ENCODE measurements at regions not wholly inside any gene's neighbourhood (a gene's known extent, or its start where the extent isn't known, plus 50 kb on each side); places are given as distances from the start of the nearest gene placed in this dataset.
A peak's percentile ranks its signal among the peaks of the same experiment; 100 is the strongest.

- Histone ChIP-seq H4K91ac (ENCODE audit: low read depth, low read length, poor library complexity) (no peak overlapping the region), H2BK15ac (ENCODE audit: low read length) (no peak overlapping the region), H2BK120ac (ENCODE audit: low read depth, low read length) (no peak overlapping the region), H4K8ac (ENCODE audit: low read depth, low read length) (no peak overlapping the region), H3K9ac (ENCODE audit: low read depth, low read length, poor library complexity) (no peak overlapping the region), H3K36me3 (replicated peaks in 1 of 2; ENCODE audit: control insufficient read depth in 2 of 2, insufficient read depth in 2 of 2, low read length in 2 of 2) (no peaks in the 10 kb centered on the region), H3K4ac (ENCODE audit: low read length) (no peak overlapping the region), H3K27ac (replicated peaks; ENCODE audit: low read length) (no peak overlapping the region), H3K9me3 (replicated peaks in 1 of 2; ENCODE audit: control insufficient read depth in 2 of 2, insufficient read depth in 1 of 2, low read depth in 1 of 2, low read length in 2 of 2) (no peaks in the 10 kb centered on the region), H3K23ac (ENCODE audit: low read depth, low read length, poor library complexity) (no peak overlapping the region), H3K18ac (ENCODE audit: low read length) (no peak overlapping the region), H3K14ac (ENCODE audit: low read length) (no peak overlapping the region), H3K27me3 (ENCODE audit: control insufficient read depth in 3 of 3, insufficient read depth in 3 of 3, low read depth in 1 of 3, low read length in 3 of 3) (no peaks in the 10 kb centered on the region), H2BK12ac (ENCODE audit: low read length) (no peak overlapping the region), H3K4me3 (ENCODE audit: low read length in 2 of 2) (no peak overlapping the region), H3K79me1 (ENCODE audit: low read depth, low read length) (no peaks in the 10 kb centered on the region), H2AFZ (ENCODE audit: low read length) (no peak overlapping the region), H2BK5ac (ENCODE audit: low read length) (no peak overlapping the region), H2AK5ac (ENCODE audit: low read depth, low read length) (no peak overlapping the region), H3K4me2 (ENCODE audit: insufficient read depth, low read length, poor library complexity, severe bottlenecking) (no peak overlapping the region), H3K4me1 (ENCODE audit: control insufficient read depth in 2 of 2, insufficient read depth in 1 of 2, low read depth in 1 of 2, low read length in 2 of 2) (no peaks in the 10 kb centered on the region)
- WGBS, 2 donors (ENCODE audit: extremely low coverage in 2 of 2, insufficient read length in 2 of 2, insufficient replicate concordance in 1 of 2), result no CpG with 5 or more reads among the region's 4 CpGs
- no peak for DNase-seq (ENCODE audit: low spot score)
Observed at GRCh38 chr5:116961021-116961420, 386.4 kb upstream of the SEMA6A start.

- Histone ChIP-seq H3K4me1 (ENCODE audit: control insufficient read depth in 2 of 2, insufficient read depth in 1 of 2, low read depth in 1 of 2, low read length in 2 of 2) (no peaks in the 10 kb centered on the region), H3K14ac (ENCODE audit: low read length) (no peak overlapping the region), H3K4me2 (ENCODE audit: insufficient read depth, low read length, poor library complexity, severe bottlenecking) (no peak overlapping the region), H3K18ac (ENCODE audit: low read length) (no peak overlapping the region), H3K4ac (ENCODE audit: low read length) (no peak overlapping the region), H4K91ac (ENCODE audit: low read depth, low read length, poor library complexity) (no peak overlapping the region), H2AK5ac (ENCODE audit: low read depth, low read length) (no peak overlapping the region), H2BK5ac (ENCODE audit: low read length) (no peak overlapping the region), H3K36me3 (replicated peaks in 1 of 2; ENCODE audit: control insufficient read depth in 2 of 2, insufficient read depth in 2 of 2, low read length in 2 of 2) (no peaks in the 10 kb centered on the region), H3K27me3 (ENCODE audit: control insufficient read depth in 3 of 3, insufficient read depth in 3 of 3, low read depth in 1 of 3, low read length in 3 of 3) (no peaks in the 10 kb centered on the region), H4K8ac (ENCODE audit: low read depth, low read length) (no peak overlapping the region), H2AFZ (ENCODE audit: low read length) (peak overlapping the region; percentile 64), H2BK12ac (ENCODE audit: low read length) (no peak overlapping the region), H3K79me1 (ENCODE audit: low read depth, low read length) (no peaks in the 10 kb centered on the region), H3K4me3 (ENCODE audit: low read length in 2 of 2) (no peak overlapping the region), H3K23ac (ENCODE audit: low read depth, low read length, poor library complexity) (no peak overlapping the region), H2BK15ac (ENCODE audit: low read length) (no peak overlapping the region), H3K9me3 (replicated peaks in 1 of 2; ENCODE audit: control insufficient read depth in 2 of 2, insufficient read depth in 1 of 2, low read depth in 1 of 2, low read length in 2 of 2) (no peaks in the 10 kb centered on the region), H3K9ac (ENCODE audit: low read depth, low read length, poor library complexity) (no peak overlapping the region), H3K27ac (replicated peaks; ENCODE audit: low read length) (no peak overlapping the region), H2BK120ac (ENCODE audit: low read depth, low read length) (no peak overlapping the region)
- no CpG with 5 or more reads among the region's 1 CpG for WGBS, 2 donors (ENCODE audit: extremely low coverage in 2 of 2, insufficient read length in 2 of 2, insufficient replicate concordance in 1 of 2)
- DNase-seq (ENCODE audit: low spot score), result no peak
Observed at GRCh38 chr5:116959843-116960242, 385.2 kb upstream of the SEMA6A start.

GRCh38 chr5:116953251-116953930, 378.8 kb upstream of the SEMA6A start:
- Histone ChIP-seq H3K23ac (ENCODE audit: low read depth, low read length, poor library complexity) (no peak overlapping the region), H2BK15ac (ENCODE audit: low read length) (no peak overlapping the region), H3K9ac (ENCODE audit: low read depth, low read length, poor library complexity) (no peak overlapping the region), H2BK12ac (ENCODE audit: low read length) (no peak overlapping the region), H3K18ac (ENCODE audit: low read length) (no peak overlapping the region), H3K4me1 (ENCODE audit: control insufficient read depth in 2 of 2, insufficient read depth in 1 of 2, low read depth in 1 of 2, low read length in 2 of 2) (peaks cover 0 to 17% of the 10 kb centered on the region in 2 donors), H4K91ac (ENCODE audit: low read depth, low read length, poor library complexity) (no peak overlapping the region), H3K4me2 (ENCODE audit: insufficient read depth, low read length, poor library complexity, severe bottlenecking) (no peak overlapping the region), H2AFZ (ENCODE audit: low read length) (peak overlapping the region; percentile 52), H3K79me1 (ENCODE audit: low read depth, low read length) (no peaks in the 10 kb centered on the region), H3K27ac (replicated peaks; ENCODE audit: low read length) (no peak overlapping the region), H4K8ac (ENCODE audit: low read depth, low read length) (no peak overlapping the region), H2BK5ac (ENCODE audit: low read length) (no peak overlapping the region), H3K27me3 (ENCODE audit: control insufficient read depth in 3 of 3, insufficient read depth in 3 of 3, low read depth in 1 of 3, low read length in 3 of 3) (no peaks in the 10 kb centered on the region), H3K4me3 (ENCODE audit: low read length in 2 of 2) (no peak overlapping the region), H2AK5ac (ENCODE audit: low read depth, low read length) (no peak overlapping the region), H3K36me3 (replicated peaks in 1 of 2; ENCODE audit: control insufficient read depth in 2 of 2, insufficient read depth in 2 of 2, low read length in 2 of 2) (no peaks in the 10 kb centered on the region), H3K9me3 (replicated peaks in 1 of 2; ENCODE audit: control insufficient read depth in 2 of 2, insufficient read depth in 1 of 2, low read depth in 1 of 2, low read length in 2 of 2) (no peaks in the 10 kb centered on the region), H3K14ac (ENCODE audit: low read length) (no peak overlapping the region), H2BK120ac (ENCODE audit: low read depth, low read length) (no peak overlapping the region), H3K4ac (ENCODE audit: low read length) (no peak overlapping the region)
- WGBS, 2 donors (ENCODE audit: extremely low coverage in 2 of 2, insufficient read length in 2 of 2, insufficient replicate concordance in 1 of 2), result no CpG with 5 or more reads among the region's 3 CpGs
- DNase-seq (ENCODE audit: low spot score), result peak; percentile 57

- H3K9me3 ChIP-seq (replicated peaks in 1 of 2; ENCODE audit: control insufficient read depth in 2 of 2, insufficient read depth in 1 of 2, low read depth in 1 of 2, low read length in 2 of 2), result peaks cover 0 to 3% of the 10 kb centered on the region in 2 donors
- H2BK120ac ChIP-seq (ENCODE audit: low read depth, low read length), result no peak overlapping the region
- no CpG with 5 or more reads among the region's 1 CpG for WGBS, 2 donors (ENCODE audit: extremely low coverage in 2 of 2, insufficient read length in 2 of 2, insufficient replicate concordance in 1 of 2)
- no peaks in the 10 kb centered on the region for H3K36me3 ChIP-seq (replicated peaks in 1 of 2; ENCODE audit: control insufficient read depth in 2 of 2, insufficient read depth in 2 of 2, low read length in 2 of 2)
- H4K91ac ChIP-seq (ENCODE audit: low read depth, low read length, poor library complexity), result no peak overlapping the region
- no peak overlapping the region for H2BK5ac ChIP-seq (ENCODE audit: low read length)
- no peaks in the 10 kb centered on the region for H3K79me1 ChIP-seq (ENCODE audit: low read depth, low read length)
- H2BK15ac ChIP-seq (ENCODE audit: low read length), result no peak overlapping the region
- H3K9ac ChIP-seq (ENCODE audit: low read depth, low read length, poor library complexity), result no peak overlapping the region
- H3K27ac ChIP-seq (replicated peaks; ENCODE audit: low read length), result no peak overlapping the region
- H3K4me3 ChIP-seq (ENCODE audit: low read length in 2 of 2), result no peak overlapping the region
- no peak overlapping the region for H3K4ac ChIP-seq (ENCODE audit: low read length)
- peaks cover 0 to 17% of the 10 kb centered on the region in 2 donors for H3K4me1 ChIP-seq (ENCODE audit: control insufficient read depth in 2 of 2, insufficient read depth in 1 of 2, low read depth in 1 of 2, low read length in 2 of 2)
- H3K23ac ChIP-seq (ENCODE audit: low read depth, low read length, poor library complexity), result no peak overlapping the region
- no peak overlapping the region for H3K4me2 ChIP-seq (ENCODE audit: insufficient read depth, low read length, poor library complexity, severe bottlenecking)
- H2AK5ac ChIP-seq (ENCODE audit: low read depth, low read length), result no peak overlapping the region
- DNase-seq (ENCODE audit: low spot score), result no peak
- H2AFZ ChIP-seq (ENCODE audit: low read length), result no peak overlapping the region
- H2BK12ac ChIP-seq (ENCODE audit: low read length), result no peak overlapping the region
- no peak overlapping the region for H4K8ac ChIP-seq (ENCODE audit: low read depth, low read length)
- no peaks in the 10 kb centered on the region for H3K27me3 ChIP-seq (ENCODE audit: control insufficient read depth in 3 of 3, insufficient read depth in 3 of 3, low read depth in 1 of 3, low read length in 3 of 3)
- no peak overlapping the region for H3K18ac ChIP-seq (ENCODE audit: low read length)
- no peak overlapping the region for H3K14ac ChIP-seq (ENCODE audit: low read length)
Observed at GRCh38 chr5:116951219-116951618, 376.6 kb upstream of the SEMA6A start.

Measured in neuronal stem cell (in vitro differentiated cells).